Mucosa of rectum (tissue), 2 donors: ENCODE measurements at regions not wholly inside any gene's neighbourhood (a gene's known extent, or its start where the extent isn't known, plus 50 kb on each side); places are given as distances from the start of the nearest gene placed in this dataset.

ENCODE experiments used
- H3K27ac ChIP-seq, 2 donors: one replicate each; pipeline ENCODE4 v1.7.0; 2013; ENCODE audit warnings: inconsistent platforms in 2 of 2, low read depth in 2 of 2, low read length in 2 of 2
- H3K27me3 ChIP-seq, 2 donors: one replicate each; pipeline ENCODE4 v1.7.0; 2013; ENCODE audit warnings: low read length in 2 of 2; ENCODE audit not compliant: control insufficient read depth in 2 of 2, insufficient read depth in 2 of 2
- H3K36me3 ChIP-seq, 2 donors: one replicate each; pipeline ENCODE4 v1.7.0; 2013; ENCODE audit warnings: low read length in 2 of 2; ENCODE audit not compliant: control insufficient read depth in 2 of 2, insufficient read depth in 2 of 2
- H3K4me1 ChIP-seq, 2 donors: one replicate each; pipeline ENCODE4 v1.7.0; 2013; ENCODE audit warnings: low read length in 2 of 2, mild to moderate bottlenecking in 1 of 2; ENCODE audit not compliant: control insufficient read depth in 2 of 2, insufficient read depth in 2 of 2
- H3K4me3 ChIP-seq, 2 donors: one replicate each; pipeline ENCODE4 v1.7.0; 2013; ENCODE audit warnings: low read length in 2 of 2
- H3K9ac ChIP-seq, 2 donors: one replicate each; pipeline ENCODE4 v1.7.0; 2013; ENCODE audit warnings: low read length in 2 of 2, low read depth in 1 of 2, mild to moderate bottlenecking in 1 of 2
- H3K9me3 ChIP-seq, 2 donors: one replicate each; pipeline ENCODE4 v1.7.0; 2013; ENCODE audit warnings: low read length in 2 of 2; ENCODE audit not compliant: control insufficient read depth in 2 of 2
- donor health status: healthy.
- donor health status: Normal muscosa, but diverticular disease.

DNA sequence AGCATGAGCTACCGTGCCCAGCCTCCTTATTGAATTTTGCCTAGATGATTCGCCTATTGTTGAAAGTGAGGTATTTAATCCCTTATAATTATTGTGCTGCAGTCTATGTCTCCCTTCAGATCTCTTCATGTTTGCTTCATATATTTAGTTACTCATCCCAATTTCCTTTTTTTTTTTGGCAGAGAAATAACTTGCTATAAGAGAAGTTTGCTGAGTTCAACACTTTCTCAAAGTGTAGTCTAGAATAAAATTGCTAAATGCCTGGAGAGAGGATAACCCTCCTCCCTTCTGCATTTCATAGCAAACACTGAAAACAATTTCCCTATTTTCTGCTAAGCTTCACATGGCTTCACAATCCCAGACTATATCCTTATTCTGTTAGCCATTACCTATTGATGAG lies 136.6 kb upstream of the CD180 start:
- no peak overlapping the region for H3K27ac ChIP-seq

DNA sequence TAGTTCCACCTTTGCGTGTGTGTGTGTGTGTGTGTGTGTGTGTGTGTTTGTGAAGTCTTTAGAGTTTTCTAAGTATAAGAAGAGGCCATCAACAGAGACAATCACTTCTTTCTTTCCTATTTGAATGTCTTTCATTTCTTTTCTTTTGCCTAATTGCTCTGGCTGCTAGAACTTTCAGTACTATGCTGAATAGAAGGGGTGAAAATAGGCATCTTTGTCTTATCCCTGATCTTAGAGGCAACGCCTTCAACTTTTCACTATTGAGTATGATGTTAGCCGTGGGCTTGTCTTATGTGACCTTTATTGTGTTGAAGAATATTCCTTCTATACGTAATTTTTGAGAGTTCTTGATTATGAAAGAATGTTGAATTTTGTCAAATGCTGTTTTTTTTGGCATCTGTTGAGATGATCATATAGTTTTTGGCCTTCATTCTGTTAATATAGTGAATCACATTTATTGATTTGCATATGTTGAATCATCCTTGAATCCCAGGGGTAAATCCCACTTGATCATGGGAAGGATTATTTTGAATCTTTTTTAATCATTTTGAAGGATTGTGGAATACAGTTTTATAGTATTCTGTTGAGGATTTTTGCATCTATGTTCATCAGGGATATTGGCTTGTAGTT lies 134.8 kb upstream of the CD180 start:
- Histone ChIP-seq H3K27ac (no peak overlapping the region), H3K27me3 (no peaks in the 10 kb centered on the region), H3K36me3 (no peaks in the 10 kb centered on the region), H3K9ac (no peak overlapping the region), H3K4me3 (no peak overlapping the region), H3K9me3 (no peaks in the 10 kb centered on the region), H3K4me1 (no peaks in the 10 kb centered on the region)

More for the DNA sequence above, 136.6 kb upstream of the CD180 start:
- no peaks in the 10 kb centered on the region for H3K9me3 ChIP-seq
- H3K4me1 ChIP-seq, result no peaks in the 10 kb centered on the region
- no peaks in the 10 kb centered on the region for H3K27me3 ChIP-seq
- H3K4me3 ChIP-seq, result no peak overlapping the region
- H3K36me3 ChIP-seq, result no peaks in the 10 kb centered on the region
- no peak overlapping the region for H3K9ac ChIP-seq

DNA sequence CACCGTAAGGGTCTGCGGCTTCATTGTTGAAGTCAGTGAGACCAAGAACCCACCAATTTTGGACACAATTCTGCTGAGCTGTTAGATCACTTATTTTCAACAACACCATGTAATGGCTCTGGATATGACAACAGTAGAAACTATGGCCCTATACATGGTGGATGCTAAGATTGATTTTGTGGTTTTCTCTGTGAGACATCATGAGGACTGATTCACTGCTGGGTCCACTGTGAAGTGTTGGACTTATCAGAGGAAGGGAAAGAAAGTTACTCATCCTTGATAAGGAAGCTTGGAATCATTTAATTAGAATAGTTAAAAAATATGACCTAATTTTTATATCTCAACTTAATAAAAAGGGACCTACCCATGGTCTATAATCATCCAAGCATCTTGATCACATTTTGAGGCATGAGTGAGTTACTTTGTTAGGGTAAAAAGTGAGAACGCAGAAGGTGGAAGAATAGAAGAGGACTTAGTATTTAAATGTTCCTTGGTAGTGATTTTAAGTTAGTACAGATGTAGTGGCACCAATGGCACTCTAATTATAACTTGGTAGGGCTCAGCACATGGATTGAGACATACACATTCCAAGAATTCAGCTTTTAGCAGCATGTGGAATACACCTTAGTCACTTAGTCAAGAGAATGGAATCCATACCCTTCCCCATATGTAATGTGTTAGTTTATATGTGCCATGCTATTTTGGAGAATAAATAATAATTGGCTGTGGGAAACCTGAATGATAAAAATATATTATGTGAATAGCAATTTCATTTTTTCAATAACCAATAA lies 123.5 kb upstream of the CD180 start:
- Histone ChIP-seq H3K9me3 (no peaks in the 10 kb centered on the region), H3K9ac (no peak overlapping the region), H3K27me3 (no peaks in the 10 kb centered on the region), H3K36me3 (no peaks in the 10 kb centered on the region), H3K4me3 (no peak overlapping the region), H3K27ac (no peak overlapping the region), H3K4me1 (no peaks in the 10 kb centered on the region)

DNA sequence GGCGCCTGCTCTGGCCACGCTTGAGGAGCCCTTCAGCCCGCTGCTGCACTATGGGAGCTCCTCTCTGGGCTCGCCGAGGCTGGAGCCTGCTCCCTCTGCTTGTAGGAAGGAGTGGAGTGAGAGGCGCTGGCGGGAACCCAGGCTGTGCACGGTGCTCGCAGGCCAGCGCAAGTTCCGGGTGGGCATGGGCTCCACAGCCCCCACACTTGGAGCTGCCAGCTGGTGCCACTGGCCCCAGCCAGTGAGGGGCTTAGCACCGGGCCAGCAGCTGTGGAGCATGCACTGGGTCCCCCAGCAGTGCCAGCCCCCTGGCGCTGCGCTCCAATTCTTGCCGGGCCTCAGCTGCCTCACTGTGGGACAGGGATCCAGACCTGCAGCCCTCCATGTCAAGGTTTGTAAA lies 122.1 kb upstream of the CD180 start:
- no peak overlapping the region for H3K4me3 ChIP-seq
- no peaks in the 10 kb centered on the region for H3K36me3 ChIP-seq
- no peaks in the 10 kb centered on the region for H3K4me1 ChIP-seq
- H3K27ac ChIP-seq, result no peak overlapping the region
- H3K27me3 ChIP-seq, result no peaks in the 10 kb centered on the region
- no peaks in the 10 kb centered on the region for H3K9me3 ChIP-seq
- H3K9ac ChIP-seq, result no peak overlapping the region

- H3K27ac ChIP-seq, result no peak overlapping the region
Observed at GRCh38 chr5:67317603-67318002, 121.0 kb upstream of the CD180 start.

DNA sequence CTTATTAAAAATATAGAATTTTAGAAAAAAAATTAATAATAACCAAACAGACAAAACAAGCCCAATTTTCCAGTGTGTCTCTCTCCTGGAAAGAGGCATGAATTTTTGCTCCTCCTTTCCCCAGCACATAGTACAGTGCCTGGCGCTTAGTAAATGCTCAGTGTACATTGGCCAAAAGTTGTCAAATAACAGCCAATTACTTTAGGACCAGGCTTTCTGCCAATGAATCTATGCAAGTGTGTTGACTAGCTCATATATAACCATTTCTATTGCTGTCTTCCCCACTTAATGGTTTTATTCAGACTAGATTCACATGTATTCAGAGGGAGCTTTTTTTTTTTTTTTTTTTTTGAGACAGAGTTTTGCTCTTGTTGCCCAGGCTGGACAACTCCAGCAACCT lies 120.1 kb upstream of the CD180 start:
- no peak overlapping the region for H3K9ac ChIP-seq
- no peak overlapping the region for H3K4me3 ChIP-seq
- H3K9me3 ChIP-seq, result no peaks in the 10 kb centered on the region
- no peak overlapping the region for H3K27ac ChIP-seq
- H3K4me1 ChIP-seq, result no peaks in the 10 kb centered on the region
- no peaks in the 10 kb centered on the region for H3K36me3 ChIP-seq
- no peaks in the 10 kb centered on the region for H3K27me3 ChIP-seq

More at GRCh38 chr5:67317603-67318002, 121.0 kb upstream of the CD180 start:
- Histone ChIP-seq H3K27me3 (no peaks in the 10 kb centered on the region), H3K4me1 (no peaks in the 10 kb centered on the region), H3K9me3 (no peaks in the 10 kb centered on the region), H3K36me3 (no peaks in the 10 kb centered on the region), H3K9ac (no peak overlapping the region), H3K4me3 (no peak overlapping the region)

- Histone ChIP-seq H3K27ac (peak overlapping the region in 1 of 2 donors; percentile 17), H3K9me3 (no peaks in the 10 kb centered on the region), H3K9ac (no peak overlapping the region), H3K4me3 (no peak overlapping the region), H3K4me1 (no peaks in the 10 kb centered on the region), H3K27me3 (no peaks in the 10 kb centered on the region), H3K36me3 (no peaks in the 10 kb centered on the region)
Observed at GRCh38 chr5:67315082-67315989, 118.7 kb upstream of the CD180 start.

GRCh38 chr5:67311701-67312100 lies 115.1 kb upstream of the CD180 start:
- Histone ChIP-seq H3K4me3 (no peak overlapping the region), H3K36me3 (no peaks in the 10 kb centered on the region), H3K9me3 (no peaks in the 10 kb centered on the region), H3K4me1 (no peaks in the 10 kb centered on the region), H3K27me3 (no peaks in the 10 kb centered on the region), H3K27ac (no peak overlapping the region), H3K9ac (no peak overlapping the region)

GRCh38 chr5:67311208-67311607 lies 114.6 kb upstream of the CD180 start:
- Histone ChIP-seq H3K9me3 (no peaks in the 10 kb centered on the region), H3K36me3 (no peaks in the 10 kb centered on the region), H3K27me3 (no peaks in the 10 kb centered on the region), H3K27ac (no peak overlapping the region), H3K4me3 (no peak overlapping the region), H3K9ac (no peak overlapping the region), H3K4me1 (no peaks in the 10 kb centered on the region)

DNA sequence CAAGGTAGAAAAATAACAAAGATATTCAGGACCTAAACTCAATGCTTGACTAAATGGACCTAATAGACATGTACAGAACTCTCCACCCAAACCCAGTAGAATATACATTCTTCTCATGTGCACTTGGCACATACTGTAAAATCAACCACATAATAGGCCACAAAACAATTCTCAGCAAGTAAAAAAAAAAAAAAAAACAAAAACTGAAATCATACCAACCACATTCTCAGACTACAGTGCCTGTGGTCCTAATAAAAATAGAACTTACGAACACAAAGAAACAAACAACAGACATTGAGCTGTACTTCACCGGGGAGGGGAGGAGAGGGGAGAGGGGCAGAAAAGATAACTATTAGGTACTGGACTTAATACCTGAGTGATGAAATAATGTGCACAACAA lies 114.1 kb upstream of the CD180 start:
- H3K4me3 ChIP-seq, result no peak overlapping the region
- H3K9me3 ChIP-seq, result no peaks in the 10 kb centered on the region
- H3K4me1 ChIP-seq, result no peaks in the 10 kb centered on the region
- H3K27ac ChIP-seq, result no peak overlapping the region
- H3K9ac ChIP-seq, result no peak overlapping the region
- H3K36me3 ChIP-seq, result no peaks in the 10 kb centered on the region
- H3K27me3 ChIP-seq, result no peaks in the 10 kb centered on the region
